Liver (tissue), 8 donors: ENCODE measurements at regions not wholly inside any gene's neighbourhood (a gene's known extent, or its start where the extent isn't known, plus 50 kb on each side); places are given as distances from the start of the nearest gene placed in this dataset.

Source experiments
- DNase-seq: peaks from one replicate; pipeline ENCODE4 v3.0.0-alpha.2; 2017; ENCODE audit warnings: low spot score
- H3K27ac ChIP-seq, 2 donors: one replicate each; pipeline ENCODE4 v1.7.0; 2013; ENCODE audit warnings: inconsistent platforms in 2 of 2, low read length in 2 of 2, control low read depth in 1 of 2, low read depth in 1 of 2, mild to moderate bottlenecking in 1 of 2
- H3K27me3 ChIP-seq, 4 donors: one replicate each; pipeline versions ENCODE4 v1.6.1 to v1.7.0; 2013; ENCODE audit warnings: low read length in 3 of 4, inconsistent platforms in 1 of 4, mild to moderate bottlenecking in 1 of 4, moderate library complexity in 1 of 4; ENCODE audit not compliant: control insufficient read depth in 4 of 4, insufficient read depth in 4 of 4
- H3K36me3 ChIP-seq, 4 donors: one replicate each; pipeline versions ENCODE4 v1.6.1 to v1.7.0; 2013; ENCODE audit warnings: low read length in 3 of 4, mild to moderate bottlenecking in 3 of 4, low read depth in 1 of 4, moderate library complexity in 1 of 4; ENCODE audit not compliant: control insufficient read depth in 4 of 4, insufficient read depth in 3 of 4
- H3K4me1 ChIP-seq, 4 donors: one replicate each; pipeline versions ENCODE4 v1.6.1 to v1.7.0; 2013; ENCODE audit warnings: low read length in 3 of 4, mild to moderate bottlenecking in 3 of 4, moderate library complexity in 1 of 4; ENCODE audit not compliant: control insufficient read depth in 4 of 4, insufficient read depth in 4 of 4
- H3K4me3 ChIP-seq, 3 donors: one replicate each; pipeline versions ENCODE4 v1.6.1 to v1.7.0; 2013; ENCODE audit warnings: low read length in 3 of 3, control low read depth in 1 of 3, low read depth in 1 of 3, mild to moderate bottlenecking in 1 of 3
- H3K9ac ChIP-seq, 2 donors: one replicate each; pipeline ENCODE4 v1.7.0; 2013; ENCODE audit warnings: low read length in 2 of 2, mild to moderate bottlenecking in 2 of 2, moderate library complexity in 2 of 2, control low read depth in 1 of 2, low read depth in 1 of 2
- H3K9me3 ChIP-seq, 4 donors: one replicate each; pipeline versions ENCODE4 v1.6.1 to v1.7.0; 2013; ENCODE audit warnings: low read length in 3 of 4; ENCODE audit not compliant: control insufficient read depth in 4 of 4
- EGR1 ChIP-seq, 2 donors: IDR thresholded peaks; 2 replicates each; pipeline ENCODE4 v1.6.1; 2016 to 2018; ENCODE audit warnings: antibody characterized with exemption in 2 of 2, low read depth in 2 of 2
- FOXA1 ChIP-seq: IDR thresholded peaks from 2 replicates; pipeline ENCODE4 v1.6.1; 2016; ENCODE audit warnings: antibody characterized with exemption
- FOXA2 ChIP-seq: IDR thresholded peaks from 2 replicates; pipeline ENCODE4 v1.6.1; 2016; ENCODE audit warnings: antibody characterized with exemption
- GABPA ChIP-seq, 2 donors: IDR thresholded peaks in 1 of 2; conservative IDR thresholded peaks in 1 of 2; 2 replicates each; pipeline ENCODE4 v1.6.1; 2016; ENCODE audit warnings: antibody characterized with exemption in 2 of 2, mild to moderate bottlenecking in 1 of 2, moderate library complexity in 1 of 2
- HNF4A ChIP-seq, 2 donors: conservative IDR thresholded peaks; 2 replicates each; pipeline ENCODE4 v1.6.1; 2016; ENCODE audit warnings: antibody characterized with exemption in 2 of 2, mild to moderate bottlenecking in 2 of 2
- JUND ChIP-seq, 2 donors: IDR thresholded peaks; 2 replicates each; pipeline ENCODE4 v1.6.1; 2016; ENCODE audit warnings: antibody characterized with exemption in 2 of 2
- NR2F2 ChIP-seq: IDR thresholded peaks from 2 replicates; pipeline ENCODE4 v1.6.1; 2016; ENCODE audit warnings: antibody characterized with exemption
- RAD21 ChIP-seq, 2 donors: IDR thresholded peaks; 2 replicates each; pipeline ENCODE4 v1.6.1; 2016; ENCODE audit warnings: antibody characterized with exemption in 2 of 2, mild to moderate bottlenecking in 2 of 2
- RXRA ChIP-seq, 2 donors: IDR thresholded peaks; 2 replicates each; pipeline ENCODE4 v1.6.1; 2017 to 2018; ENCODE audit warnings: antibody characterized with exemption in 2 of 2, mild to moderate bottlenecking in 1 of 2
- SP1 ChIP-seq: IDR thresholded peaks from 2 replicates; pipeline ENCODE4 v1.6.1; 2018; ENCODE audit warnings: antibody characterized with exemption, mild to moderate bottlenecking
- WGBS: extraction: QIAGEN DNeasy Blood & Tissue Kit; methylation state at CpG from one replicate; pipeline ENCODE4 v1.1.7; 2013; 5-methylcytosine and 5-hydroxymethylcytosine counted together
- TF ChIP-seq, protein P1 (sequence below): IDR thresholded peaks from 2 replicates; pipeline ENCODE4 v1.6.1; 2016; ENCODE audit warnings: antibody characterized with exemption
- TF ChIP-seq, protein P2 (sequence below): IDR thresholded peaks from 2 replicates; pipeline ENCODE4 v1.6.1; 2016; ENCODE audit warnings: antibody characterized with exemption
- TF ChIP-seq, protein P3 (sequence below): fragments of 150-350 bp; IDR thresholded peaks from 2 replicates; pipeline ENCODE4 v1.5.1; 2017; ENCODE audit warnings: improper control_type of control experiment, low read depth, low read length; ENCODE audit not compliant: missing input control
- donor health status: healthy.
- donor health status: healthy.
- donor health status: healthy.
- donor health status: healthy.
- donor health status: healthy.

DNA sequence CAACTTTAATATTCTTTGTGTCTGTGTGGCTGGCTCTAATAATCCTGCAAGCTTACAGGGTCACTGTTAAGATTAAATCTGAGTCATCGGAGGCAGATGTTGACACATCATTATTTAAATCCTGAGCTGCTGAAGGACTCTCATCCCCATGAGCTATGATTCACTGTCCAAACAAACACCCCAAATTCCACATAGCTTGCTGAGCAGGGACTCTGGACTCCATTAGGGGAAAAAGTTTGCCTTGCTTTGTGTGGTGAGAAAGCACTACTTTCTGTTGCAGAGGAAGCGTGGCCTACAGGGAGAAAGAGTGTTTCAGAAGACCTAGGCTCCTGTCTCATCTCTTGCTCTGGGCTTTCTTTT lies 213.7 kb downstream of the PDCD6IP start:
- H3K4me1 ChIP-seq, result no peaks in the 10 kb centered on the region
- peaks cover 0 to 2% (median 0%) of the 10 kb centered on the region in 4 donors for H3K27me3 ChIP-seq
- no peak overlapping the region for H3K9ac ChIP-seq
- no peak for DNase-seq
- H3K4me3 ChIP-seq, result no peak overlapping the region
- no peaks in the 10 kb centered on the region for H3K36me3 ChIP-seq
- no peak overlapping the region for H3K27ac ChIP-seq
- TF ChIP-seq JUND (IDR thresholded peaks at IDR 0.05) (peak in 1 of 2 donors; percentile 73), GABPA (IDR thresholded peaks at IDR 0.05 in 1 of 2, conservative IDR thresholded peaks at IDR 0.05 in 1 of 2) (no peak), HNF4A (conservative IDR thresholded peaks at IDR 0.05) (peak in 1 of 2 donors; percentile 42)
- no peaks in the 10 kb centered on the region for H3K9me3 ChIP-seq
- WGBS, result 52% methylated on average over 2 of the region's 2 CpGs

DNA sequence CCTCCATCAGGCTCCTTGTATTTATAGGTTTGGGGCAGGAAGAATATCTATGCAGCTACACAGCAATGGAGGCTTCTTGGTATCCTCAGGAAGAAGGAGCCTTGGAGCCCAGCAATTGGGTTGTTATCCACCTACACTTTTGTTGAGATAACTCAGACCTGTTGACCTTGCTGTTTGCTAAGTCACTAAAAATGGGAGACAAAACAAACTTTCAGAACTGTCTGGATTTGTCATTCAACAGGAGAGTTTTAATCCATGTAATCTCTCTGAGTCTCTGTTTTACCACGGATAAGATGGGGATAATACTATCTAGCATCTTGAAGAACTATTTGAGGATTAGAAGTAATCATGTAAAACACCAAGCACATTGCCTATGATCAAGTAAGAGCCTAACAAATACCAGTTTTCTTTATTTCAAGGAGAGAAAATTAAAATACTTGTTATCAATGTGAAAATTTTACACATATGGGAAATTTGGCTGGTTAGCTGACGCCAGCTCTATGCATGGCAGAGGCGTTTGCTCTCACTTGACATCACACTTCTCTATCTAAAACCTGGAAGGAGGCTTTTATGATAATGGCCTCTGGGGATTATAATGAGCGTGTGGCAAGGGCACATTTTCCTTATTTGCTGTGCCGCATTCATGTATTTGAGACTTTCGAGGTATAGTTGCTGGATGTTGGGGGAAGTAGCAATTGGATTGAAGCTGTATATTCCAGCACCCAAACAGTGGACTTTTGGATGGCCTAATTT lies 215.6 kb downstream of the PDCD6IP start:
- Histone ChIP-seq H3K4me3 (no peak overlapping the region), H3K27me3 (peaks cover 0 to 2% (median 0%) of the 10 kb centered on the region in 4 donors), H3K27ac (no peak overlapping the region), H3K9ac (no peak overlapping the region), H3K36me3 (no peaks in the 10 kb centered on the region), H3K4me1 (no peaks in the 10 kb centered on the region), H3K9me3 (no peaks in the 10 kb centered on the region)
- 60% methylated on average over 6 of the region's 6 CpGs for WGBS
- TF ChIP-seq FOXA2, result no peak
- TF ChIP-seq NR2F2, result no peak
- no peak for TF ChIP-seq RXRA (IDR thresholded peaks at IDR 0.05)
- TF ChIP-seq RAD21 (IDR thresholded peaks at IDR 0.05), result no peak
- no peak for TF ChIP-seq HNF4A (conservative IDR thresholded peaks at IDR 0.05)
- TF ChIP-seq, protein P1, sequence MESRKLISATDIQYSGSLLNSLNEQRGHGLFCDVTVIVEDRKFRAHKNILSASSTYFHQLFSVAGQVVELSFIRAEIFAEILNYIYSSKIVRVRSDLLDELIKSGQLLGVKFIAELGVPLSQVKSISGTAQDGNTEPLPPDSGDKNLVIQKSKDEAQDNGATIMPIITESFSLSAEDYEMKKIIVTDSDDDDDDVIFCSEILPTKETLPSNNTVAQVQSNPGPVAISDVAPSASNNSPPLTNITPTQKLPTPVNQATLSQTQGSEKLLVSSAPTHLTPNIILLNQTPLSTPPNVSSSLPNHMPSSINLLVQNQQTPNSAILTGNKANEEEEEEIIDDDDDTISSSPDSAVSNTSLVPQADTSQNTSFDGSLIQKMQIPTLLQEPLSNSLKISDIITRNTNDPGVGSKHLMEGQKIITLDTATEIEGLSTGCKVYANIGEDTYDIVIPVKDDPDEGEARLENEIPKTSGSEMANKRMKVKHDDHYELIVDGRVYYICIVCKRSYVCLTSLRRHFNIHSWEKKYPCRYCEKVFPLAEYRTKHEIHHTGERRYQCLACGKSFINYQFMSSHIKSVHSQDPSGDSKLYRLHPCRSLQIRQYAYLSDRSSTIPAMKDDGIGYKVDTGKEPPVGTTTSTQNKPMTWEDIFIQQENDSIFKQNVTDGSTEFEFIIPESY, result no peak
- TF ChIP-seq, protein P2, sequence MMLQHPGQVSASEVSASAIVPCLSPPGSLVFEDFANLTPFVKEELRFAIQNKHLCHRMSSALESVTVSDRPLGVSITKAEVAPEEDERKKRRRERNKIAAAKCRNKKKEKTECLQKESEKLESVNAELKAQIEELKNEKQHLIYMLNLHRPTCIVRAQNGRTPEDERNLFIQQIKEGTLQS, result no peak
- TF ChIP-seq SP1, result no peak
- no peak for TF ChIP-seq FOXA1
- TF ChIP-seq, protein P3, sequence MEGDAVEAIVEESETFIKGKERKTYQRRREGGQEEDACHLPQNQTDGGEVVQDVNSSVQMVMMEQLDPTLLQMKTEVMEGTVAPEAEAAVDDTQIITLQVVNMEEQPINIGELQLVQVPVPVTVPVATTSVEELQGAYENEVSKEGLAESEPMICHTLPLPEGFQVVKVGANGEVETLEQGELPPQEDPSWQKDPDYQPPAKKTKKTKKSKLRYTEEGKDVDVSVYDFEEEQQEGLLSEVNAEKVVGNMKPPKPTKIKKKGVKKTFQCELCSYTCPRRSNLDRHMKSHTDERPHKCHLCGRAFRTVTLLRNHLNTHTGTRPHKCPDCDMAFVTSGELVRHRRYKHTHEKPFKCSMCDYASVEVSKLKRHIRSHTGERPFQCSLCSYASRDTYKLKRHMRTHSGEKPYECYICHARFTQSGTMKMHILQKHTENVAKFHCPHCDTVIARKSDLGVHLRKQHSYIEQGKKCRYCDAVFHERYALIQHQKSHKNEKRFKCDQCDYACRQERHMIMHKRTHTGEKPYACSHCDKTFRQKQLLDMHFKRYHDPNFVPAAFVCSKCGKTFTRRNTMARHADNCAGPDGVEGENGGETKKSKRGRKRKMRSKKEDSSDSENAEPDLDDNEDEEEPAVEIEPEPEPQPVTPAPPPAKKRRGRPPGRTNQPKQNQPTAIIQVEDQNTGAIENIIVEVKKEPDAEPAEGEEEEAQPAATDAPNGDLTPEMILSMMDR, result no peak
- no peak for TF ChIP-seq EGR1 (IDR thresholded peaks at IDR 0.05; ENCODE audit: low read depth in 2 of 2)
- no peak for TF ChIP-seq GABPA (IDR thresholded peaks at IDR 0.05 in 1 of 2, conservative IDR thresholded peaks at IDR 0.05 in 1 of 2)
- DNase-seq, result no peak
